ENCODE measurements at regions not wholly inside any gene's neighbourhood (a gene's known extent, or its start where the extent isn't known, plus 50 kb on each side); places are given as distances from the start of the nearest gene placed in this dataset.

DNA sequence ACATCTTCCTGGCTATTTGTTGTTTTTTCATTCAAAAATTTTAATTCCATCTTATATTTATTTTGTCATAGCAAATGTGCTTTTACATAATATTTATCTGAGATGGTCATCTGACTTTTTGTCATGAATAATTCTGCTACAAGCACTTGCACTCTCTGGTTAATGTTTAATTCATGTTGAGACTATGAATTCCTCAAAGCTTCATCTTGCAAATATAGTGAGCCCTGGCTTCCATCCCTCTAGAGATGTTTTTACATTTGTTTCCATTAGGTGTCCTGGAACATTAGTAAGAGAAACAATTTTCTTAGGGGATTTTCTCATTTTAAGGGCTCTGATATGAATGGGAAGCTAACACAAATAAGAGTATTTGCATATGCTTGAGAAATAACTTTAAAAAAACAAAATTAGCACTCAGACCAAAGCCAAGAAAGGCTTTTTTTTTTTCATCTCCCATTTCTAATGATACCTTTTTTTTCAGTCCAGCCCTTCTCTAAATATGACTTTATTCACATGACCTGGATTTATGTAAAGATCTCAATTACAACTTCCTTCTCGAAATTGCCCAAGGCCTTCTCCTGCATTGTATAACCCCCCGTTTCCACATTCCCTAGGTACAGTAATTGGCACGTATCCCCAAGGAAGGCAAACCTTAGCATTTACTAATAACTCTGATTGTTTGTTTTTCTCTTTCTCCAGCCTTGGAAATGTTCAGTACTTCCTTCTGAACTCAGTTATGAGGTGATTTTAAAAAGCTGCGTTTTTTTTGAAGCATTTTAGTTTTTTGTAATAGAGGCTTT lies 797.0 kb upstream of the GJE1 start:
- DNase-seq (ENCODE audit: low read depth in 1 of 2, low spot score in 1 of 2), result no peak

DNA sequence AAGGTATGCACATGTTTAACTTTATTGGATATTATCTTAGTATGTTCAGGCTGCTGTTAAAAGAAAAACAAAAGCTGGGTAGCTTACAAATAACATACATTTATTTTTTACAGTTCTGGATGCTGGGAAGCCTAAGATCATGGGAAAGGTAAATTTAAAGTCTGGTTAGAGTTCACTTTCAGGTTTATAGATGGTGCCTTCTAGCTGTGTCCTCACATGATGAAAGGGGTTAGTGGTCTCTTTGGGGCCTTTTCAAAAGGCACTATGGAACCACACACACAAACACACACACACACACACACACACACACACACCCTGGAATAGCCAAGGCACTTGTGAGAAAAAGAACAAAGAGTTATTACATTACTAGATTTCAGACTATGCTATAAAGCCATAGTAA lies 805.8 kb upstream of the GJE1 start:
- no peak for DNase-seq (ENCODE audit: low read depth in 1 of 2, low spot score in 1 of 2)

- DNase-seq (ENCODE audit: low read depth in 1 of 2, low spot score in 1 of 2), result no peak
Observed at GRCh38 chr6:141326426-141326825, 806.3 kb upstream of the GJE1 start.

- DNase-seq (ENCODE audit: low read depth in 1 of 2, low spot score in 1 of 2), result no peak
Observed at GRCh38 chr6:141321493-141322347, 811.0 kb upstream of the GJE1 start.

DNA sequence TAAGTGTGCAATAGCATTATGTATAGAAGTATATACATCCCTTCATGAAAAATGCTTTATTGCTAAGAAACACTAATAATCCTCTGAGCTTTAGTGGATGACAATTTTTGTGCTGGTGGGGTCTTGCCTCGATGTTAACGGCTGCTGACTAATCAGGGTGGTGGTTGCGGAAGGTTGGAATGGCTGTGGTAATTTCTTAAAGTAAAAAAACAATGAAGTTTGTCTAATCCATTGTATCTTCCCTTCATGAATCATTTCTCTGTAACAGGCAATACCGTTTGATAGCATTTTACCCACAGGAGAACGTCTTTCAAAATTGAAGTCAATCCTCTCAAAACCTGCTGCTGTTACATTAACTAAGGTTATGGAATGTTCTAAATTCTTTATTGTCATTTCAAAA lies 816.5 kb upstream of the GJE1 start:
- no peak for DNase-seq (ENCODE audit: low read depth in 1 of 2, low spot score in 1 of 2)

- no peak for DNase-seq (ENCODE audit: low read depth in 1 of 2, low spot score in 1 of 2)
Observed at GRCh38 chr6:141313986-141314385, 818.7 kb upstream of the GJE1 start.

- no peak for DNase-seq (ENCODE audit: low read depth in 1 of 2, low spot score in 1 of 2)
Observed at GRCh38 chr6:141309295-141309694, 823.4 kb upstream of the GJE1 start.

- no peak for DNase-seq (ENCODE audit: low read depth in 1 of 2, low spot score in 1 of 2)
Observed at GRCh38 chr6:141307309-141307998, 825.3 kb upstream of the GJE1 start.

DNA sequence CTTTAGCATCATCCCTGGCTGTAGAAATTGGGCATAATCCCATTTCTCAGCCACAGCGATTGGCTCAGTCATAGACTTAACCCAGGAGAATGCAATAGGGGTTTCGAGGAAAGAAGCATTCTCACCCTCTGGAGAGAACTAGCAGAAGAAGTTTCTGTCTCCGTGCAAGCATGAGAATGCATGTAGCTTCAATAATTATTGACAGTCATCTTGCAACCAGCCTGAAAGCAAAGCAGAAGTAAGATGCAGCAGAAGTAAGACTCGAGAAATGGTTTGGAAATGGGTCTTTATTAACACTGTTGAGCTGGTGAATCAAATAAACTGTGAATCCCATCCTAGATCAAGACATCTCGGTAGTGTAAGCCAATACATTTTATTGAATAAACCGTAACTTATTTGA lies 828.8 kb upstream of the GJE1 start:
- DNase-seq (ENCODE audit: low read depth in 1 of 2, low spot score in 1 of 2), result no peak

- DNase-seq (ENCODE audit: low read depth in 1 of 2, low spot score in 1 of 2), result no peak
Observed at GRCh38 chr6:141301779-141302178, 830.9 kb upstream of the GJE1 start.

DNA sequence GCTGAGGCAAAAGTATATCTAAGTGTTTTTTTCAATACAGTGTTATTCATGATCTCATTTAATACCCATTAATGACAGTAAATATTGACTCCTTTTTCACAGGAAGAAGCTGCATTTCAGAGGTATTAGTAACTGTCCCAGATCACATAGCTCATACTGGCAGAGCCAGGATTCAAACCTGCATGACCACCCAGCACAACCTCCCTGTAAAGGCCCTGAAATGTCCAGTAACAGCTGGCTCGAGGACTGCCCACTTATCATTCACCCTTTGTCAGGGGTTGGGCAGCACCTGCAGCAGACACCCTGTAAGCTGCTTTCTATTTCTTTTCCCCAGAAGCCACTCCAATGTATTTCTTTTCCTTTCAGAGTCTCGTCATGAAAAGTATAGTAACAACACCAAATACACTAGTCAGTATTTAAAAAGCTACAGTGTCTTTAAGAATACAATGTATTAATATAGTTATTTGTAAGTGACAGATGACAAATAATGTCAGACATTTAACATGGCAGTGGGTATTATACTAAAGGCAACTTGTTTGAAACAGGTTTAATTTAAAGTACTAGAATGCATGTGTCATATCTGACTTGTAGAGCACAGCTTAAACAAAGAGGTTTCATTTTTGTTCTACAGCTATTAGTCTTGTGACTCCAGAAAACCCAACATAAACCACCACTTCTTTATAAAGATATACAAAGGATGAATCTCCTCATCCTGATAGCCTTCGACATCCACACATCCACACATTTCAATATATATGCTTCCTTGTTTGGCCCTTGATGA lies 841.6 kb upstream of the GJE1 start:
- no peak for DNase-seq (ENCODE audit: low read depth in 1 of 2, low spot score in 1 of 2)

- no peak for DNase-seq (ENCODE audit: low read depth in 1 of 2, low spot score in 1 of 2)
Observed at GRCh38 chr6:141288947-141289346, 843.8 kb upstream of the GJE1 start.

- DNase-seq (ENCODE audit: low read depth in 1 of 2, low spot score in 1 of 2), result no peak
Observed at GRCh38 chr6:141282263-141282662, 850.5 kb upstream of the GJE1 start.

DNA sequence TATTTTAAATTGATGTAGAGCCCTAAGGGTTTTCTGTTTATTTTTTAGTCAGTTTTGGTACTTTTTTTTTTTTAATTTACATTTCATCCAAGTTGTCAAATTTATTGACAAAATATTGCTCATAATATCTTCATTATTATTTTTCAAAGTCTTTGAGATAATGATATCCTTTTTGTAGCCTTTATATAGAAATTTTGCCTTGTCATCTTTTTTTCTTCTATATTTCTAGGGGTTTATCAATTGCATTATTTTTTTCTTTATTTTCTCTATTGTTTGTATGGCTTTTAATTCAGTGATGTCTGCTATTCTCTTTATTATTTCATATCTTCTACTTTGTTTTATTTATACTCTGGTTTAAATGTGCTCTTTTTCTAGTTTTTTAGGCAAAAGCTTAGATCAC lies 863.0 kb upstream of the GJE1 start:
- no peak for DNase-seq (ENCODE audit: low read depth in 1 of 2, low spot score in 1 of 2)

DNA sequence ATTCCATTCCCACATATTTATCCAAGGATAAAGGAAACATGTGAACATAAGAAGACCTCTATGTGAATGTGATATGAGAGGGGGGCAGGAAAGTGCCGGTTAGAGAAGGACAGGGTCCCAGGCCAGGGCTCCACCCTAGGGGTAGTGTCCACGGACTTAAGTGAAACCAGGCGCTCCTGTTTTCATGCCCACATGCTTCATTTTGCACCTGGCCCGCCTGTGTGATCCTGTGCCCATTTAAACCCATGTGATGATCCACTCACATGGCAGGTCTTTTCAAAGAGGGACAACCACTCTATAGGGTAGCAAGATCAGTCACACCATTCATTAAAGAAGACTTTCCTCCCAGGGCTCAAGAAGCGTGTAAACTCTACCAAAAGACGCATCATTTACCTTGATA lies 865.3 kb upstream of the GJE1 start:
- DNase-seq (ENCODE audit: low read depth in 1 of 2, low spot score in 1 of 2), result no peak

- DNase-seq (ENCODE audit: low read depth in 1 of 2, low spot score in 1 of 2), result no peak
Observed at GRCh38 chr6:141265756-141266623, 866.7 kb upstream of the GJE1 start.

GRCh38 chr6:141264101-141264500 lies 868.6 kb upstream of the GJE1 start:
- DNase-seq (ENCODE audit: low read depth in 1 of 2, low spot score in 1 of 2), result no peak

DNA sequence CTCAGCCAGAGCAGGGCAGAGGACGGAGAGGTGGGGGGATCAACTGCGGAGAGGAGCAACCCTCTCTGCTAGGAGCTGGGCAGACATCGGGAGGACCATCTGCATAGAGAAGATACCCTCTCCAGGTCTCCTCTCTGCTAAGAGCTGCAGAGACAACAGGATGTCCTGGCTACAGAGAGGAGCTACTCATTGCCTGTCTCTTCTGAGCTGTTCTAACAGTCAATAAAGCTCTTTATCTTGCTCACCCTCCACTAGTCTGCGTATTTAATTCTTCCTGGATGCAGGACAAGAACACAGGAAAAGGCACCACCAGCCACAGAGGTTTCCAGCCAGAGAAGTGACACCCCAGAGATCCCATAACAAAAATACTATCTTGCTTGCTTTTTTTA lies 871.1 kb upstream of the GJE1 start:
- DNase-seq (ENCODE audit: low read depth in 1 of 2, low spot score in 1 of 2), result no peak

DNA sequence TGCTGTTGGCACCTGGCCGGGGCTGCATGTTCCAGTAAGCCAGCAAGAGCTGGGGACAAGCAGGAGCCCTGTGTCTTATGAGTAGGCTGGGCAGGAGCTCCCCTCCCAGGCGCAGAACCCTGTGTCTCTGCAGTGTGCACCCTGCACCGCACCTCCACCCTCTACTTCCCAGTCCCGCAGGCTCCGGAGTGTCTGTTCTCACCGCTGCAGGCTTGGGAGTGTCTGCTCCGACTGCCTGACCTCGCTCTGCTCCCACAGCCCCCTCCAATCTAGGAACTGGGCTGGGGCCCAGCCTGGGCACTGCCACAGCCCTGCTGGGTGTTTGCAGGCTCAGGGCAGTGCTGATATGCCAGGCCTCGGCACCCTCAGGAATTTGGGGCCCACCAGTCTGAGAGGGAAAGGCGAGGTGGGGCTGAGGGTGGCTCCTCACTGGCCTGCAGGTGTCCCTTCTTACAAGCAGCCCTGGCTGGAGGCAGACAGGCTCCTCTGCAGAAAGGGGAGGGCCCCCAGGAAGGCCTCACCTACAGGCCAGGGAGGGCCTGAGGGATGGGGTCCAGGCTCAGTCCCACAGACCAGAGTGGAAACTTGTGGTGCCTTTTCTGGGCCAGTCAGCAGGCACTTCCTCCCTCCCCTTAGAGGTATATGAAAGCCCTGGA lies 871.6 kb upstream of the GJE1 start:
- no peak for DNase-seq (ENCODE audit: low read depth in 1 of 2, low spot score in 1 of 2)

- DNase-seq (ENCODE audit: low read depth in 1 of 2, low spot score in 1 of 2), result no peak
Observed at GRCh38 chr6:141260627-141261015, 872.1 kb upstream of the GJE1 start.
